NCI-H2171 (cell line): ENCODE measurements at regions not wholly inside any gene's neighbourhood (a gene's known extent, or its start where the extent isn't known, plus 50 kb on each side); places are given as distances from the start of the nearest gene placed in this dataset.

Experiments used
- DNase-seq: peaks from one replicate; lab custom pipeline; 2025; lab: John Stamatoyannopoulos, UW

DNA sequence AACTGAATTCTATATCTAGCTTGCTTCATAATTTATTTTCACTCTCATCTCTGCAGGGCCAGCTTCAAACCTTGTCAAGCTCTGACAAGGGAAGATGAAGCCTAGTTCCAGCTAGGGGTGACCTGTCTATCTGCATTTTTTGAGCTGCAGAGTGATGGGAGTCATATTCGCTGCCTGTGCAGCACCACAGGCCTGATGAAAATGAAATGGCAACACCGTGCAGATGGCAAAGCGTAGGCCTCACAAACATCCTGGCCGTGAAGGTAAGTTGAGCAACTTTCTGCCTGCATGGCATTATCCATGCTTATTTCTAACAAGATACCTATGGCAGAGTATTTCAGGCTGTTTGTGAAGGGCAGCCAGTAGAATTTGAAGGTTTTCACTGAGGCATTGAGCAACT lies 86.4 kb upstream of the C1QTNF9B start:
- DNase-seq: no peak

GRCh38 chr13:23984546-23984945 lies 87.2 kb upstream of the C1QTNF9B start:
- no peak for DNase-seq

GRCh38 chr13:23985060-23985459 lies 87.8 kb upstream of the C1QTNF9B start:
- no peak for DNase-seq

DNA sequence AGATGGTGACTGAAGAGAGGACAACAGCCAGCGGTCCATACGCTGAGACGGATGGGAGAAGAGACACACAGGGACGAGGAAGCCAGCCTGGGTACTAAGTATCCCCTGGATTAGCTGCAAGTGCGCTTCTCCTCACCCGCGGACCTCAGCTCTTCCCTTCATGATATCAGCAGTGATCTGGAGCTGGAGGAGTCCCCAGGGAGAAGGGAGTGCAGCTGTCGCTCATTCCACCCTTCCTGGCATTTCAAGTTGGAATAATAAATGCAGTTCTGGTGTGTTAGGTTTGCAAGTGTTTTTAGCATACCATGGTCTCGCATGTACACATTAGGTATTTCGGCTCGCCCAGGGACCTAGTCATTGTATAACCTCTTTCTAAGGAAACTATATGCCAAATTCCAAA lies 88.5 kb upstream of the C1QTNF9B start:
- peak; percentile 49 for DNase-seq

GRCh38 chr13:23986619-23987018 lies 89.3 kb upstream of the C1QTNF9B start:
- DNase-seq: no peak

DNA sequence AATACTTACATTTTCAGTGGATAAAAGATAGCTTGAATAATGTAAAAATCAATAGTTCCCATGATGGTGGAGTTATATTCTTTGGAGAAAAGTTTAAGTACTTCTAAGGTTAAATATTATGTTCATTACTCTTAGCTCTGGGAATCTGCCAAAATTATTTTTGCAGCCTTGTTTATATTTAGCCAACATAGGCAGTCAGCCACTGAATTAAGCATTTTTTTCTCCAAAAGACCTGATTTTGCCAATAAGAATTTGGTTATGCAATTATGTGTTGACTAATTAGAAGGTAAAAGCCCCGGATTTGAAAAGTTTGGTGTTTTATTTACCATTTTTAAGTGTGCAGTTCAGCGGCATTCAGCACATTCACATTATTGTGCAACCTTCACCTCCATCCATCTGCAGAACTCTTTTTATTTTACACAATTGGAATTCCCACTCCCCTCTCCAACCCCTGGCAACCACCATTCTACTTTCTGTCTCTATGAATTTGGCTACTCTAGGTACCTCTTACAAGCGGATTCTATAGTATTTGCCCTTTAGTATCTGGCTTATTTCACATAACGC lies 90.1 kb upstream of the C1QTNF9B start:
- no peak for DNase-seq

DNA sequence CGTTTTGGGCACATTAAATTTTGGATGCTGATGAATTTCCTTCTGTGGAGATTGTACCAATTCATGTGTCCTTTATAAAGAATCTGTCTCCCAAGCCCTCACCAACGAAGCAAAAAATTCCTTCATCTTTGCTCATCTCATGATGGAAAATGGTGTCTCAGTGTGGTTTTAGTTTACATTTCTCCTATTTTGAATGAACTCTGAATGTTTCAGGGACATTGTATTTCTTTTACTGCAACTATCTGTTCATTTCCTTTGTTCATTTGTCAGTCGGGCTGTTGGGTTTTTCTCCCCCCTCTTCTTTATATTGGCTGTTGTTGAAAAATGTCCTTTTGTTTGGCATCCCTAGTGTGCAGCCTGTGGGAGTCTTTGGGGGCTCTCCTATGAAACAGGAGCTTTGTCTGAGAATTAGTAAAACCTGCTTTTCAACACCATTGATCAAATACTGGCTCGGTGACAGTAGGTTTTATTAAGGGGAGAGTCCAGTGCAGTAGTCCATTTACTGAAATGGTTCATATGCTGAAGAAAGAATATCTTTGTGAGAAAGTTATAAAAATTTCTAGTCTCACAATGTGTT lies 91.3 kb upstream of the C1QTNF9B start:
- no peak for DNase-seq

DNA sequence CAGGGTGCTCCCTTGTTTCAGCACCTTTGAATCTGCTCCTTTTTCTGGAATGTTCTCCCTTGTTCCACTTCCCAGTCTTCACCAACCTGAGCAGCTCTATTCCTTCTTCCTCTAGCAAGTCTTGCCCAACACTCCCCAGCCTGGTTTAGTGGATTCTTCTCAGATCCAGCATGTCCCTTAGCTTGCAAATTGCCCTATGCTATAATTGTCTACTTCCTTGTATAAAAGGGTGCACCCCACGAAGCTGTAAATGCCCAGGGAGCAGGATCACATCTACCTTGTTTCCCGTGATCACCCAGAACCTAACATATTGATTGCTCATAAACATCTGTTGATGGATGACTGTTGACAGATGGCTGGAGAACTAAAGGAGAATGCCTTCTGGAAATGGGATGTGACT lies 93.2 kb upstream of the C1QTNF9B start:
- DNase-seq: no peak

GRCh38 chr13:23991119-23991518 lies 93.8 kb upstream of the C1QTNF9B start:
- no peak for DNase-seq

DNA sequence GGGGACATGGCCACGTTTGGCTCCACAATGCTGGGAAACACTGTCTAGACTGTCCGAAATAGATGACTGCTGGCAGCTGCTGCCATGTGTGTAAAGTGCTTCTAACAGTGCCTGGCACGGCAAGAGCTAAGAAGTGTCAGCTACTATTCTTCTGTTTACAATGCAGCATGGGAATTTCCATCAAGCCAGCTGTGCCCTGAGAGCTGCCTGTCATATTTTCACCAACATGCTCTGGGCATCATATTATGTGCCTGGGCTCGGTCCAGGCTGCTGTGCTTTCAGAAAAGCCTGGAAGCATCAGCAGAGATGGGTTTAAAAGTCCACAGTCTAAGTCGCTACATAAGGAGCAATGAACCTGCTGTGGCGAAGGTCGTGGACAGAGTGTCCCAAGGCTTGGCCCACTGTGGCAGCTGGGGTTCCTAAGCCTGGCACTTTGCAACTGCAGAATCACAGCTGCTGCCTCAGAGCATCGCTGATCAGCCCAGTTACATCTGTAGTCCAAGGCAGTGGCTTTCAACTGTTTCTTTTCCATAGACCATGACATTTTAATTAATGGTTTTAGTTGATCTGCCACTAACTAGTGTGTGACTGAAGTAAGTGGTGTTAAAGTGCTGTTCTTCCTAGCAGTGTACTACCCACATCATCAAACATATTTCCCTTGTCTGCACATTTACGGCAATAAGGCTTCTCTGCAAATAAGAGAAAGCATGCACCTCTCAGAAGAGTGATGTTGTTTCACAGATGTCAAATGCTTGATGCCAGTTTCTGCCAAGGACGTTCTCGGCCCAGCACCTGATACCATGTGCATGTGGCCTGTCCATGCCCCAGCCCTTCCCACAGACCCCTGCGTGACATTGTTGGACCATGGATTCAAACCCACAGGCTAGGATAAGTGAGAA lies 95.7 kb upstream of the C1QTNF9B start:
- no peak for DNase-seq

DNA sequence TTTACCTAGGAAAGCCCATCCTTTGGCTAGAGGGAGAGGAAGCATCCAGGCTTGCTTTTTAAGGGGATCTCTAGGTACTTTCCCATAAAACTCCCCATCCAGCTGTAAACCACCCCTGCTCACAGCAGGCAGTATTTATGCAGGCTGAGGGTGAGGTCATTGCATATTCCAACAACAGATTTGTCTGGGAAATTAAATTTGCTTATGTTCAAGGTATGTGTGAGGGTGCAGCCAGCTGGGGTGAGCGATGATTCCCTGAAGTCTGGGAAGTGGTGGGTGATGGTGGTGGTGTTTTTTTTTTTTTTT lies 96.3 kb upstream of the C1QTNF9B start:
- no peak for DNase-seq

GRCh38 chr13:23995283-23996073 lies 98.2 kb upstream of the C1QTNF9B start:
- no peak for DNase-seq

- DNase-seq: no peak
Observed at GRCh38 chr13:23996456-23996855, 99.2 kb upstream of the C1QTNF9B start.

- no peak for DNase-seq
Observed at GRCh38 chr13:23999424-23999823, 102.1 kb upstream of the C1QTNF9B start.

DNA sequence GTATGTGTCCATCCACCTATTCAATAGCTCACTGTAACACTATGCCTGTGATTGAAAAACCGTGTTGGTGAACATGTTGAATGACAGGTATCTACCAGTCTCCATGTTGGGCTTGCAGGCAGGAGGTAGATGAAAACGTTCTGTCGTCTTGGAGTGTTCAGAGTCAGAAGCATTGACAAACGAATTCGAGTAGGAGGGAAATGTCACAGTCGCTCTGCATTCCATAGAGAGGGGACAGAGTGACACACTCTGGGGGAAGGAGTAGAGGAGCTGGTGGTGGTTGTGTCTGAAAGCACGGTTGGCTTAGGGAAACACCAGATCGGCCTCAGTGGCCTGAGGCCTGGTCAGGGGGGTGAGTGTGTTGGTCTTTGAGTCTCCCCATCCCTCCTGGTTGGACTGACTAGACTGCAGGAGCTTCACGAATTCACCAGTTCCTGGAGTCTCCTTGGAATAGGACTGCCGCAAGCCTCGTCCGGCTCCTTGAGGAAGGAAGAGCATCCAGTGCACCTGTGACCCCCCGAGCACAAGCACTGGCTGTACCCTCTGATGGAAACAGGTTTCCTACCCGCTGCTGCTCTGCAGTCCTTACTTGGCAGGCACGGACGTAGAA lies 105.0 kb upstream of the C1QTNF9B start:
- DNase-seq: no peak

- DNase-seq: no peak
Observed at GRCh38 chr13:24004142-24004899, 107.0 kb upstream of the C1QTNF9B start.

GRCh38 chr13:24004971-24005370 lies 107.7 kb upstream of the C1QTNF9B start:
- no peak for DNase-seq

DNA sequence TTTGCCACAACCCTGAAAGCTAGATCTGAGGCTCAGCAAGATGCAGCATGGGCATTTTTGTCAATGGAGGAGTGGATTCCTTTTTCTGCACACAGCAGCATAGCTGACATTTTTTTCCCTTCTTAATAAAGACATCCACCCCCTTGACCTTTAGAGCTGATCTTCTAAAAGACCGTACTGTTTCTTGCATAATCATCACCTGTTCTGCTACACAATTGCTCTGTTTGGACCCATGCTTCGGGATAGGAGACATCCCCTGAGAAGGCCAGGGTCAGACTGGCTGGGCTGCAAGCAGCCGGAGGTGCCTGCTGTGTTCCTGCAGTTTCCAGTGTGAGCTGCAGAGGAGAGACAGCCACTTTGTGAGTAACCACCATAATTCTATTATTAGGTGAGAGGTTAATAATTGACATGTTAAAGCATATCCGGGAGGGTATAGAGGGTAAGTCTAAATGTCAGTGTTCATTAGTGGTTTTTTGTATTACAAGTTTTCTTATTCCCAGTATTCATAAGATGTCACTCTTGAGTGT lies 108.5 kb upstream of the C1QTNF9B start:
- no peak for DNase-seq

GRCh38 chr13:24006520-24007248 lies 109.4 kb upstream of the C1QTNF9B start:
- no peak for DNase-seq

DNA sequence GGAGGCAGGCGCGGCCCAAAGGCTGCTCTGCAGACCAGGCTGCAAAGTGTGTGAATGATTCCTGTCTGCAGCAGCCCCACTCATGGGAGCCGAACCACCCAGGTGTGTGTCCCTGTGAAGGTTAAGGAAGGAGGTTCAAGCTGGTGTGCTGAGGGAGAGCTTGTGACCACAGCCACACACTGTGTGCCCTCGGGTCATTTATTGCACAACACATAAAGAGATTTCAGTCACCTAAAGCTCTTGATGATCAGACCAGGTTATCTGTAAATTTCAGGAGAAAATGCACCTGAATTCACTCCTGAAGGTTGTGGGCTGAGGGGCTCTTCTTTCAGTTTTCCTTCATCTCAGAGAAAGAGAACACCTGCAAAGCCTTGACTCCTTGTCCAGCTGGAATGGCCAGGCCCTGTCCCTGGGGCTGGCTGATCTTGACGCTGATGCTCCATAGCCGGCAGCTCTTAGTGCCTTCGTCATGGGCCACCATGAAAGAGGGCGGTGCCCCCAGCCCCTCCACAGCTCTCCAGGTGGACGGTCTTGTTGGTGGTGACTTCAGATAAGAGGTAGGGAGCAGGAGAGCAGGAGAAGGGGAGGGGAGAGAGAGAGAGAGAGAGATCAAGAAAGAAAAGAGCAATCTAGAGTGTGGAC lies 110.8 kb upstream of the C1QTNF9B start:
- DNase-seq: no peak
